HEK293T (cell line): ENCODE measurements at regions not wholly inside any gene's neighbourhood (a gene's known extent, or its start where the extent isn't known, plus 50 kb on each side); places are given as distances from the start of the nearest gene placed in this dataset.

ENCODE experiments used
- CTBP1 ChIP-seq: fragments of 450-650 bp; IDR thresholded peaks from 2 replicates; pipeline ENCODE4 v1.6.1; 2016; ENCODE audit warnings: borderline replicate concordance
- FOXK2 ChIP-seq: fragments of 450-650 bp; IDR thresholded peaks from 2 replicates; pipeline ENCODE4 v1.6.1; 2016; ENCODE audit warnings: mild to moderate bottlenecking
- SUZ12 ChIP-seq: fragments of 450-650 bp; IDR thresholded peaks from 2 replicates; pipeline ENCODE4 v1.6.1; 2016; ENCODE audit warnings: mild to moderate bottlenecking

GRCh38 chr10:131499566-131499965 lies 188.0 kb upstream of the TCERG1L start:
- TF ChIP-seq SUZ12 (no peak), CTBP1 (no peak), FOXK2 (no peak)
